Neural crest cell (in vitro differentiated cells): ENCODE measurements at regions not wholly inside any gene's neighbourhood (a gene's known extent, or its start where the extent isn't known, plus 50 kb on each side); places are given as distances from the start of the nearest gene placed in this dataset.
"Not testable (repeated sequence)": the region's sequence is repeated elsewhere in the genome, so short reads cannot be mapped to it uniquely, and the experiment has no call there.

ENCODE experiments used
- DNase-seq: peaks from one replicate; pipeline ENCODE4 v3.0.0; 2021; ENCODE audit warnings: low read depth, mixed read lengths, low spot score
- H3K27ac Mint-ChIP-seq: one replicate; pipeline ENCODE4 v1.8.0; 2021; ENCODE audit warnings: mild to moderate bottlenecking, mixed read lengths; ENCODE audit not compliant: unreplicated experiment
- H3K27me3 Mint-ChIP-seq: 2 replicates; pipeline ENCODE4 v1.8.0; 2021; ENCODE audit warnings: low read depth, mild to moderate bottlenecking, mixed read lengths
- H3K36me3 Mint-ChIP-seq: 2 replicates; pipeline ENCODE4 v1.8.0; 2021; ENCODE audit warnings: low read depth, mild to moderate bottlenecking, mixed read lengths
- H3K4me1 Mint-ChIP-seq: 2 replicates; pipeline ENCODE4 v1.8.0; 2021; ENCODE audit warnings: mixed read lengths
- H3K4me3 Mint-ChIP-seq: one replicate; pipeline ENCODE4 v1.8.0; 2021; ENCODE audit warnings: mild to moderate bottlenecking, mixed read lengths
- H3K9me3 Mint-ChIP-seq: 2 replicates; pipeline ENCODE4 v1.8.0; 2021; ENCODE audit warnings: mixed read lengths
- CTCF ChIP-seq: fragments of 200-600 bp; sonication (generic); conservative IDR thresholded peaks from 2 replicates; pipeline ENCODE4 v1.5.0; 2021; ENCODE audit warnings: antibody characterized with exemption, mild to moderate bottlenecking

GRCh38 chr6:93639126-93639525 is 219.8 kb upstream of the EPHA7 start:
- DNase-seq, result no peak
- Mint-ChIP-seq H3K4me3 (no peak overlapping the region), H3K36me3 (peaks cover 11% of the 10 kb centered on the region), H3K27ac (no peak overlapping the region), H3K4me1 (no peaks in the 10 kb centered on the region), H3K27me3 (no peaks in the 10 kb centered on the region), H3K9me3 (peaks cover 11% of the 10 kb centered on the region)
- no peak for TF ChIP-seq CTCF

GRCh38 chr6:93636987-93637664 is 217.8 kb upstream of the EPHA7 start:
- H3K27me3 Mint-ChIP-seq, H3K4me3 Mint-ChIP-seq, DNase-seq, H3K4me1 Mint-ChIP-seq: not testable (repeated sequence)
- H3K36me3 Mint-ChIP-seq, result peaks cover 11% of the 10 kb centered on the region
- peak overlapping the region; percentile 50 for H3K27ac Mint-ChIP-seq
- peaks cover 11% of the 10 kb centered on the region for H3K9me3 Mint-ChIP-seq

- Mint-ChIP-seq H3K9me3 (peaks cover 2% of the 10 kb centered on the region), H3K27me3 (no peaks in the 10 kb centered on the region), H3K36me3 (no peaks in the 10 kb centered on the region), H3K4me3 (no peak overlapping the region), H3K4me1 (peaks cover 11% of the 10 kb centered on the region), H3K27ac (no peak overlapping the region)
- DNase-seq, result no peak
- no peak for TF ChIP-seq CTCF
Measured at GRCh38 chr6:93624408-93624807, 205.0 kb upstream of the EPHA7 start.

GRCh38 chr6:93621442-93621841 is 202.1 kb upstream of the EPHA7 start:
- Mint-ChIP-seq H3K36me3 (no peaks in the 10 kb centered on the region), H3K27ac (no peak overlapping the region), H3K27me3 (no peaks in the 10 kb centered on the region), H3K4me1 (peaks cover 11% of the 10 kb centered on the region), H3K4me3 (no peak overlapping the region), H3K9me3 (peaks cover 5% of the 10 kb centered on the region)
- DNase-seq, result no peak
- TF ChIP-seq CTCF, result no peak

- TF ChIP-seq CTCF, result no peak
- DNase-seq, result no peak
- no peak overlapping the region for H3K4me3 Mint-ChIP-seq
- no peaks in the 10 kb centered on the region for H3K36me3 Mint-ChIP-seq
- H3K4me1 Mint-ChIP-seq, result no peaks in the 10 kb centered on the region
- H3K27me3 Mint-ChIP-seq, result no peaks in the 10 kb centered on the region
- no peaks in the 10 kb centered on the region for H3K9me3 Mint-ChIP-seq
- H3K27ac Mint-ChIP-seq, result no peak overlapping the region
Measured at GRCh38 chr6:93604951-93605350, 185.6 kb upstream of the EPHA7 start.

GRCh38 chr6:93592417-93592816 is 173.1 kb upstream of the EPHA7 start:
- H3K36me3 Mint-ChIP-seq, result no peaks in the 10 kb centered on the region
- no peaks in the 10 kb centered on the region for H3K4me1 Mint-ChIP-seq
- no peak overlapping the region for H3K4me3 Mint-ChIP-seq
- no peak overlapping the region for H3K27ac Mint-ChIP-seq
- DNase-seq, result no peak
- peaks cover 7% of the 10 kb centered on the region for H3K9me3 Mint-ChIP-seq
- TF ChIP-seq CTCF, result no peak
- no peaks in the 10 kb centered on the region for H3K27me3 Mint-ChIP-seq
